Astrocyte of the cerebellum (primary cell): ENCODE measurements at regions not wholly inside any gene's neighbourhood (a gene's known extent, or its start where the extent isn't known, plus 50 kb on each side); places are given as distances from the start of the nearest gene placed in this dataset.

Experiments
- DNase-seq: peaks from one replicate; pipeline ENCODE4 v3.0.0-alpha.2; 2011; ENCODE audit warnings: low read depth
- H3K4me3 ChIP-seq: 2 replicates; pipeline ENCODE4 v1.5.1; 2011; ENCODE audit warnings: mild to moderate bottlenecking, low read depth, low read length, moderate library complexity
- CTCF ChIP-seq: IDR thresholded peaks from 2 replicates; pipeline ENCODE4 v1.5.1; 2012; ENCODE audit warnings: low read length, low read depth, moderate library complexity, mild to moderate bottlenecking; ENCODE audit errors: missing control alignments
- in situ Hi-C: cut with HindIII; loops from 2 replicates; pipeline ENCODE4 v1.10.0; 2017; ENCODE audit warnings: low sequenced_read_pairs

DNA sequence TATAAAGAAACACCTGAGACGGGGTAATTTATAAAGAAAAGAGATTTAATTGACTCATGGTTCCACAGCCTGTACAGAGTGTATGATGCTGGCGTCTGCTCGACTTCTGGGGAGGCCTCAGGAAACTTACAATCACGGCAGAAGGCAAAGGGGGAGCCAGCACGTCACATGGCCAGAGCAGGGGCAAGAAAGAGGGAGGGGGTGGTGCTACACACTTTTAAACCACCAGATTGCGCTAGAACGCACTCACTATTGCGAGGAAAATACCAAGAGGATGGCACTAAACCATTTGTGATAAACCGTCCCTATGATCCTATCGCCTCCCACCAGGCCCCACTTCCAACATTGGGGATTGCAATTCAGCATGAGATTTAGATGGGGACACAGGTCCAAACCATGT, 79.7 kb upstream of the CARD18 start:
- H3K4me3 ChIP-seq, result no peak overlapping the region
- no peak for TF ChIP-seq CTCF
- DNase-seq, result no peak
- in situ Hi-C loops, result no loop called here

DNA sequence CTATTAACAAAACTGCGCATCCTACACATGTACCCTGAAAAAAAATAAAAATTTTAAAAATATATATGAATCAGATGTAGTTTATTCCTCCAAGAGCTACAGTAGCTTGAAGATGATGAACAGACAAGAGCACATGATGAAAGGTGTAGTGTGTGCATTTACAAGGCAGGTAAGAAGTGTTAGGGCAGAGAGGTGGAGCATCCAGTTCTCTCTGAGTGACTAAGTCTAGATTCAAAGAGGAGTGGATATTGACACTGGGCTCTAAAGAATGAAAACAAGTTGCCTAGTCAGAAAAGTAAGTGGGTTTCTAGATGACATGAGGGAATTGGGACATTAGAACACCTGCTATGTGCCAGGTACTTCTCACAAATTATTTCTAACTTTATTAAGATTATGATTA, 76.0 kb upstream of the CARD18 start:
- TF ChIP-seq CTCF, result no peak
- DNase-seq, result no peak
- H3K4me3 ChIP-seq, result no peak overlapping the region
- in situ Hi-C loops, result no loop called here

DNA sequence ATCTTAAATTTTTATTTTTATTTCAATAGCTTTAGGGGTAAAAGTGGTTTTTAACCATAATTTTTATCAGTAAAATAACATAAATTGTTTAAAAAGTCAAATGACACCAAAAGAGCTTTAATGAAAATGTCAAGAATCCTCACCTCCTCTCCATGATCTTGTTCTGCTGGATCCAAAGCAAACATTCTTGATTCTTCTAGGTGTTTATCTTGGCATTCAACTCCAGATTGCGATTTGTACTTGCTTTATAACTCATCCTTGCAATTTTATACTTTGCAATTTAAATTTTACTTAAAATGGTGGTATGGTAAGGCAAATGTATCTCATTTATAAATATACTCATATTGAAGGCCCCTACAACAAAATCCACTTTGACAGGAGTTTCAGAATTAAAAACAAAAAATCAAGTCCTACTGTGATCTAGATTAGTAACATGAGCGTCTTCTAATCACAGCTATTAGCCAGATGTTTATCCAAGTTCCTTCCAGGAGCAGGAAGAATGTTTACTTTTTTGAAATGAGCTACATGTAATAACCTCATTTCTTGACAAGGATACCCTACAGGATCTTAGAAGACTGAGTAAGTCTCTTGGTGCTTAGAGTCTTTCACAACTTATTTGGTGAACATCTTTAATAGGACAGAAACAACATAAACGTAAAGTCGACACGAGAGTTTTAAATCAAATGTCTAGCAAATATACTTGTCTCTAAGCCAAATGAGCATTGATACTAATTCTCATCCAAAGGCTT, 72.4 kb upstream of the CARD18 start:
- no peak for TF ChIP-seq CTCF
- in situ Hi-C loops, result no loop called here
- no peak overlapping the region for H3K4me3 ChIP-seq
- DNase-seq, result peak; percentile 60

- no peak for TF ChIP-seq CTCF
- H3K4me3 ChIP-seq, result no peak overlapping the region
- in situ Hi-C loops, result no loop called here
- DNase-seq, result no peak
Measured at GRCh38 chr11:105208019-105208418, 68.5 kb upstream of the CARD18 start.

DNA sequence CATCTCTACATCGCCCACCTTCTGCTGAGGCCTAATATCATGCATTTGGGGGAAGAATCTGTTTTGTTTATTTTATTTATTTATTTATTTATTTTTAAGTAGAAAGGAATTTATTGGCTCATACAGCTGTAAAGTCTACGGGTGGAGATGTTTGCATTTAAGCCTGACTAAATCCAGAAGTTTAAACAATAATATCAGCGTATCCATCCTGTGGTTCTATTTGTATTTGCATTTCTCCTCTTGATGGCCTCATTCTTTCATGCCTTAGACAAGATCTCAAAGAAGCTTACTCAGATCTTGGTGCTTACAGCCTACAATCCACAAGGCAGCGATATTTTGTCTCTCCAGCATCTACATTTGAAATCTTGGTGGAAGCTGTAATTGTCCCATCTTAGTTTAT, 67.1 kb upstream of the CARD18 start:
- TF ChIP-seq CTCF, result no peak
- DNase-seq, result no peak
- H3K4me3 ChIP-seq, result no peak overlapping the region
- in situ Hi-C loops, result no loop called here

DNA sequence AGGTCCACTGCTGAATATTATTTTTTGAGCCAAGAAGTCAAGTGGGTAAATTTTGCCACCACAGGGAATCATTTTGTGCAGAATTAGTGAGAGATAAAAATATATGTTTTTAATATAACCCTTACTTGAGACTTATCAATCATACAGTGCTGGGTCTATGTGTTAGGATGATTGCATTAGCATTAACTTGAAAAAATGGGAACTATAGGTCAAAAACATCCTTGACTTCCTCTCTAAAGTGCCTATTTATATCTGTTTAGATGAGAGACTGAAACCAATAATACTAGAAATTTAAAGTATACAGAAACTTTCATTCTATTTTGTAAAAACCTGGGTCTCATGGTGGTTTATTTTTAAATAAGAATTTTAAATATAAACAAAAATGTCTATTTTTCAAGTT, 65.1 kb upstream of the CARD18 start:
- in situ Hi-C loops, result no loop called here
- TF ChIP-seq CTCF, result no peak
- no peak overlapping the region for H3K4me3 ChIP-seq
- DNase-seq, result no peak
